ENCODE measurements at regions not wholly inside any gene's neighbourhood (a gene's known extent, or its start where the extent isn't known, plus 50 kb on each side); places are given as distances from the start of the nearest gene placed in this dataset.

- H3K4me1 ChIP-seq, result peaks cover 0 to 80% (median 14%) of the 10 kb centered on the region in 10 experiments; a peak in 15 of 20 replicates
- H3K9me3 ChIP-seq (replicated peaks in 1 of 11), result peaks cover 14 to 55% (median 21%) of the 10 kb centered on the region in 11 experiments
- H3K4me2 ChIP-seq, result peak overlapping the region in 2 of 11 experiments; percentile 26 to 46; a peak in 4 of 22 replicates
- H4K20me1 ChIP-seq, result no peaks in the 10 kb centered on the region
- H3K27ac ChIP-seq, result peak overlapping the region in 4 of 11 experiments; percentile 1 to 45 (median 37); a peak in 5 of 22 replicates
- no peak overlapping the region for H3K9ac ChIP-seq
- H3K36me3 ChIP-seq, result peaks cover 0 to 2% (median 0%) of the 10 kb centered on the region in 11 experiments; a peak in 1 of 22 replicates
- H3K4me3 ChIP-seq, result no peak overlapping the region; a peak in 1 of 20 replicates
- TF ChIP-seq Cebpa-rat (IDR thresholded peaks at IDR 0.05), result no peak
- H3K27me3 ChIP-seq, result no peaks in the 10 kb centered on the region
These were observed 308.7 kb downstream of the RPAP3 start for GRCh38 chr12:47396902-47397663.

- no peak for TF ChIP-seq Cebpa-rat (IDR thresholded peaks at IDR 0.05)
- no peaks in the 10 kb centered on the region for H4K20me1 ChIP-seq
- H3K9me3 ChIP-seq (replicated peaks in 1 of 11), result peaks cover 14 to 24% (median 21%) of the 10 kb centered on the region in 11 experiments
- no peak overlapping the region for H3K4me3 ChIP-seq
- no peaks in the 10 kb centered on the region for H3K27me3 ChIP-seq
- peak overlapping the region in 4 of 11 experiments; percentile 60 to 82 (median 70); a peak in 6 of 22 replicates for H3K4me2 ChIP-seq
- no peak overlapping the region for H3K9ac ChIP-seq
- H3K27ac ChIP-seq, result peak overlapping the region in 1 of 11 experiments; percentile 45; a peak in 4 of 22 replicates
- peaks cover 0 to 73% (median 18%) of the 10 kb centered on the region in 10 experiments; a peak in 15 of 20 replicates for H3K4me1 ChIP-seq
- no peaks in the 10 kb centered on the region for H3K36me3 ChIP-seq
These were observed 311.8 kb downstream of the RPAP3 start for GRCh38 chr12:47394070-47394469.

GRCh38 chr12:47393403-47393790 lies 312.4 kb downstream of the RPAP3 start:
- H4K20me1 ChIP-seq, result no peaks in the 10 kb centered on the region
- peak overlapping the region in 4 of 11 experiments; percentile 7 to 50 (median 40); a peak in 5 of 22 replicates for H3K27ac ChIP-seq
- H3K9me3 ChIP-seq (replicated peaks in 1 of 11), result peaks cover 14 to 22% (median 18%) of the 10 kb centered on the region in 11 experiments
- no peaks in the 10 kb centered on the region for H3K27me3 ChIP-seq
- no peaks in the 10 kb centered on the region for H3K36me3 ChIP-seq
- H3K4me2 ChIP-seq, result peak overlapping the region in 7 of 11 experiments; percentile 39 to 82 (median 60); a peak in 13 of 22 replicates
- TF ChIP-seq Cebpa-rat (IDR thresholded peaks at IDR 0.05), result no peak
- peak overlapping the region in 1 of 11 experiments; percentile 22; a peak in 1 of 22 replicates for H3K9ac ChIP-seq
- no peak overlapping the region for H3K4me3 ChIP-seq
- peaks cover 0 to 73% (median 18%) of the 10 kb centered on the region in 10 experiments; a peak in 15 of 20 replicates for H3K4me1 ChIP-seq

- Histone ChIP-seq H4K20me1 (no peaks in the 10 kb centered on the region), H3K4me3 (no peak overlapping the region), H3K27me3 (no peaks in the 10 kb centered on the region), H3K27ac (peak overlapping the region in 1 of 11 experiments; percentile 25; a peak in 3 of 22 replicates), H3K36me3 (no peaks in the 10 kb centered on the region), H3K4me1 (peaks cover 0 to 58% (median 18%) of the 10 kb centered on the region in 10 experiments; a peak in 15 of 20 replicates), H3K9ac (no peak overlapping the region), H3K4me2 (peak overlapping the region in 4 of 11 experiments; percentile 5 to 82 (median 70); a peak in 4 of 22 replicates), H3K9me3 (replicated peaks in 1 of 11) (peaks cover 2 to 6% (median 4%) of the 10 kb centered on the region in 11 experiments; a peak in 19 of 22 replicates)
- TF ChIP-seq Cebpa-rat (IDR thresholded peaks at IDR 0.05), result no peak
These were observed 311.8 kb upstream of the AMIGO2 start for GRCh38 chr12:47391566-47391965.

GRCh38 chr12:47388712-47389111 lies 309.0 kb upstream of the AMIGO2 start:
- peaks cover 12 to 44% (median 26%) of the 10 kb centered on the region in 10 experiments for H3K4me1 ChIP-seq
- H3K9me3 ChIP-seq (replicated peaks in 1 of 11), result no peaks in the 10 kb centered on the region
- H3K27ac ChIP-seq, result no peak overlapping the region
- H3K4me2 ChIP-seq, result no peak overlapping the region
- H3K9ac ChIP-seq, result no peak overlapping the region
- H3K4me3 ChIP-seq, result no peak overlapping the region
- H3K27me3 ChIP-seq, result no peaks in the 10 kb centered on the region
- no peaks in the 10 kb centered on the region for H3K36me3 ChIP-seq
- TF ChIP-seq Cebpa-rat (IDR thresholded peaks at IDR 0.05), result no peak
- no peaks in the 10 kb centered on the region for H4K20me1 ChIP-seq

GRCh38 chr12:47387994-47388393 lies 308.2 kb upstream of the AMIGO2 start:
- no peaks in the 10 kb centered on the region for H3K36me3 ChIP-seq
- no peaks in the 10 kb centered on the region for H3K9me3 ChIP-seq (replicated peaks in 1 of 11)
- no peak for TF ChIP-seq Cebpa-rat (IDR thresholded peaks at IDR 0.05)
- no peaks in the 10 kb centered on the region for H3K27me3 ChIP-seq
- H3K9ac ChIP-seq, result no peak overlapping the region
- H3K4me3 ChIP-seq, result no peak overlapping the region
- no peaks in the 10 kb centered on the region for H4K20me1 ChIP-seq
- H3K4me2 ChIP-seq, result no peak overlapping the region
- H3K27ac ChIP-seq, result no peak overlapping the region
- peaks cover 19 to 44% (median 27%) of the 10 kb centered on the region in 10 experiments for H3K4me1 ChIP-seq

GRCh38 chr12:47385653-47386052 lies 305.9 kb upstream of the AMIGO2 start:
- H3K27ac ChIP-seq, result no peak overlapping the region
- TF ChIP-seq Cebpa-rat (IDR thresholded peaks at IDR 0.05), result no peak
- peaks cover 15 to 30% (median 27%) of the 10 kb centered on the region in 10 experiments for H3K4me1 ChIP-seq
- no peaks in the 10 kb centered on the region for H3K27me3 ChIP-seq
- peaks cover 0 to 8% (median 0%) of the 10 kb centered on the region in 11 experiments; a peak in 4 of 22 replicates for H3K9me3 ChIP-seq (replicated peaks in 1 of 11)
- H3K4me3 ChIP-seq, result no peak overlapping the region
- no peak overlapping the region for H3K9ac ChIP-seq
- H3K4me2 ChIP-seq, result no peak overlapping the region
- no peaks in the 10 kb centered on the region for H4K20me1 ChIP-seq
- no peaks in the 10 kb centered on the region for H3K36me3 ChIP-seq

GRCh38 chr12:47383942-47384341 lies 304.2 kb upstream of the AMIGO2 start:
- no peaks in the 10 kb centered on the region for H4K20me1 ChIP-seq
- H3K9ac ChIP-seq, result no peak overlapping the region; a peak in 1 of 22 replicates
- peak overlapping the region; percentile 48 to 77 (median 62) for H3K4me2 ChIP-seq
- peaks cover 15 to 43% (median 27%) of the 10 kb centered on the region in 10 experiments for H3K4me1 ChIP-seq
- no peak overlapping the region for H3K4me3 ChIP-seq
- peak overlapping the region in 3 of 11 experiments; percentile 7 to 12 (median 11); a peak in 4 of 22 replicates for H3K27ac ChIP-seq
- H3K36me3 ChIP-seq, result no peaks in the 10 kb centered on the region
- peaks cover 0 to 8% (median 0%) of the 10 kb centered on the region in 11 experiments; a peak in 4 of 22 replicates for H3K9me3 ChIP-seq (replicated peaks in 1 of 11)
- TF ChIP-seq Cebpa-rat (IDR thresholded peaks at IDR 0.05), result no peak
- no peaks in the 10 kb centered on the region for H3K27me3 ChIP-seq

GRCh38 chr12:47382305-47382704 lies 302.5 kb upstream of the AMIGO2 start:
- H3K27ac ChIP-seq, result no peak overlapping the region
- peaks cover 15 to 59% (median 27%) of the 10 kb centered on the region in 10 experiments for H3K4me1 ChIP-seq

More at GRCh38 chr12:47382305-47382704, 302.5 kb upstream of the AMIGO2 start:
- peak overlapping the region in 7 of 11 experiments; percentile 48 to 72 (median 66); a peak in 9 of 22 replicates for H3K4me2 ChIP-seq
- H3K4me3 ChIP-seq, result no peak overlapping the region
- H3K27me3 ChIP-seq, result no peaks in the 10 kb centered on the region
- H4K20me1 ChIP-seq, result no peaks in the 10 kb centered on the region
- no peak overlapping the region for H3K9ac ChIP-seq
- H3K36me3 ChIP-seq, result no peaks in the 10 kb centered on the region
- peaks cover 0 to 8% (median 0%) of the 10 kb centered on the region in 11 experiments; a peak in 4 of 22 replicates for H3K9me3 ChIP-seq (replicated peaks in 1 of 11)
- no peak for TF ChIP-seq Cebpa-rat (IDR thresholded peaks at IDR 0.05)

All from BLaER1 treated with 17β-estradiol and CSF1 and Interleukin-3, amounts not matched to agents 10 nM and 100 nM (cell line).